ENCODE measurements at regions not wholly inside any gene's neighbourhood (a gene's known extent, or its start where the extent isn't known, plus 50 kb on each side); places are given as distances from the start of the nearest gene placed in this dataset.

DNA sequence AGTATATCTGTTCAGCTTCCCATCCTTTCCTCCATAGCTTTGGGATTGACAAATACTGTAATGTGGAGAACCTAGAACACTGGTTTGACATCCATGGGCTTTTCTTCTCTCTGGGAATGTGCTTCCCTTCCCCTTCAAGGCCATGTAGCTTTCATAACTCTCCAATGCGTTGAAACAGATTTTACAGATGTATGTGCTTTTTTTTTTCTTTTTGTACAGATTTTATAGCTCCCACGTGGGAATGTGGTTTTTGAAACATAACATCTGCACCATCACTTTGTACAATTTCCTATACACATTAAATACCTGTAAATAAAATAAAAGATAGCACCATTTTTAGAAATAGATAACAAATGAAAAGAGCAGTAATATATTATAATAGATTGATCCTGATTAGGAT is 138.5 kb upstream of the TMPRSS15 start:
- TF ChIP-seq RFX5 (IDR thresholded peaks at IDR 0.05; ENCODE audit: low read depth, low read length) (no peak), FOXA3 (CRISPR knock-in tag; conservative IDR thresholded peaks at IDR 0.05 in 1 of 2, IDR thresholded peaks at IDR 0.05 in 1 of 2) (no peak), ZNF274 (IDR thresholded peaks at IDR 0.05; ENCODE audit: borderline replicate concordance, low read depth, low read length) (no peak), ZNF668 (CRISPR knock-in tag; IDR thresholded peaks at IDR 0.05) (no peak), ZNF175 (CRISPR knock-in tag; IDR thresholded peaks at IDR 0.05; ENCODE audit: low read depth) (no peak), EZH2 (IDR thresholded peaks at IDR 0.05; ENCODE audit: borderline replicate concordance, low read depth, low read length) (no peak), ZNF644 (tag; IDR thresholded peaks at IDR 0.05; ENCODE audit: low read depth) (no peak), ELF2 (CRISPR knock-in tag; IDR thresholded peaks at IDR 0.05) (no peak)
- TF ChIP-seq, protein P1, sequence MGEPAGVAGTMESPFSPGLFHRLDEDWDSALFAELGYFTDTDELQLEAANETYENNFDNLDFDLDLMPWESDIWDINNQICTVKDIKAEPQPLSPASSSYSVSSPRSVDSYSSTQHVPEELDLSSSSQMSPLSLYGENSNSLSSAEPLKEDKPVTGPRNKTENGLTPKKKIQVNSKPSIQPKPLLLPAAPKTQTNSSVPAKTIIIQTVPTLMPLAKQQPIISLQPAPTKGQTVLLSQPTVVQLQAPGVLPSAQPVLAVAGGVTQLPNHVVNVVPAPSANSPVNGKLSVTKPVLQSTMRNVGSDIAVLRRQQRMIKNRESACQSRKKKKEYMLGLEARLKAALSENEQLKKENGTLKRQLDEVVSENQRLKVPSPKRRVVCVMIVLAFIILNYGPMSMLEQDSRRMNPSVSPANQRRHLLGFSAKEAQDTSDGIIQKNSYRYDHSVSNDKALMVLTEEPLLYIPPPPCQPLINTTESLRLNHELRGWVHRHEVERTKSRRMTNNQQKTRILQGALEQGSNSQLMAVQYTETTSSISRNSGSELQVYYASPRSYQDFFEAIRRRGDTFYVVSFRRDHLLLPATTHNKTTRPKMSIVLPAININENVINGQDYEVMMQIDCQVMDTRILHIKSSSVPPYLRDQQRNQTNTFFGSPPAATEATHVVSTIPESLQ (CRISPR knock-in tag; IDR thresholded peaks at IDR 0.05) = no peak

Measured in K562 (cell line).